ENCODE measurements at regions not wholly inside any gene's neighbourhood (a gene's known extent, or its start where the extent isn't known, plus 50 kb on each side); places are given as distances from the start of the nearest gene placed in this dataset.

- Histone ChIP-seq H3K79me2 (ENCODE audit: control insufficient read depth in 1 of 2, insufficient read depth in 2 of 2, low read length in 2 of 2) (no peaks in the 10 kb centered on the region), H2AK5ac (ENCODE audit: low read depth, low read length) (no peak overlapping the region), H3K4ac (replicated peaks; ENCODE audit: insufficient read length, low read depth, low read length) (no peak overlapping the region), H2BK5ac (ENCODE audit: low read depth, low read length) (no peak overlapping the region), H3K4me2 (ENCODE audit: insufficient read depth in 1 of 2, low read depth in 2 of 2, low read length in 2 of 2) (no peak overlapping the region), H3K4me3 (ENCODE audit: extremely low read depth in 1 of 4, insufficient read depth in 2 of 4, low read depth in 3 of 4, low read length in 4 of 4) (no peak overlapping the region), H4K8ac (ENCODE audit: extremely low read depth, insufficient read depth, low read length) (no peak overlapping the region), H4K5ac (ENCODE audit: insufficient read length, low read depth, low read length) (no peak overlapping the region), H3K23me2 (ENCODE audit: low read depth, low read length) (no peaks in the 10 kb centered on the region), H4K91ac (replicated peaks; ENCODE audit: insufficient read length, low read length) (no peak overlapping the region), H3K9me3 (ENCODE audit: insufficient read depth in 2 of 2, low read depth in 1 of 2, low read length in 1 of 2) (no peaks in the 10 kb centered on the region), H2BK120ac (replicated peaks; ENCODE audit: low read depth, low read length) (no peak overlapping the region), H2BK15ac (ENCODE audit: low read length) (no peak overlapping the region), H3K23ac (ENCODE audit: insufficient read length) (no peak overlapping the region), H3K36me3 (ENCODE audit: control insufficient read depth in 2 of 4, insufficient read depth in 4 of 4, low read length in 3 of 4) (no peaks in the 10 kb centered on the region), H2AFZ (ENCODE audit: low read length) (no peak overlapping the region), H3K14ac (ENCODE audit: insufficient read length) (no peak overlapping the region), H4K20me1 (replicated peaks in 1 of 2; ENCODE audit: control insufficient read depth in 1 of 2, insufficient read depth in 2 of 2, low read length in 2 of 2) (no peaks in the 10 kb centered on the region), H3K27me3 (replicated peaks in 1 of 4; ENCODE audit: control insufficient read depth in 3 of 4, extremely low read depth in 1 of 4, insufficient read depth in 3 of 4, low read length in 3 of 4) (no peaks in the 10 kb centered on the region), H3K9ac (replicated peaks in 1 of 4; ENCODE audit: extremely low read depth in 1 of 4, low read depth in 3 of 4, low read length in 3 of 4) (no peak overlapping the region), H3K79me1 (ENCODE audit: low read depth, low read length) (no peaks in the 10 kb centered on the region), H2BK12ac (ENCODE audit: low read depth, low read length) (no peak overlapping the region), H3K56ac (replicated peaks; ENCODE audit: insufficient read length, low read depth, low read length) (no peak overlapping the region), H3K27ac (ENCODE audit: low read depth, low read length) (no peak overlapping the region), H3K18ac (ENCODE audit: extremely low read depth, low read length) (no peak overlapping the region), H3K4me1 (replicated peaks in 1 of 4; ENCODE audit: control insufficient read depth in 3 of 4, insufficient read depth in 4 of 4, low read length in 3 of 4) (no peaks in the 10 kb centered on the region), H2BK20ac (ENCODE audit: low read length) (no peak overlapping the region)
- DNase-seq (ENCODE audit: low read depth in 1 of 2, low spot score in 2 of 2): no peak
- no peak for FAIRE-seq
- ChIA-PET POLR2A (ENCODE audit: partially characterized antibody) (no interaction called here), CTCF (ENCODE audit: partially characterized antibody) (interaction anchor here (1.1 kb wide), 1 partner anchor 43 kb away, joined by 3 read pairs; no protein-coding TSS in a partner anchor)
- WGBS, 2 experiments (ENCODE audit: extremely low coverage in 1 of 2, insufficient coverage in 1 of 2, insufficient read length in 1 of 2, insufficient replicate concordance in 2 of 2, low coverage in 1 of 2, low lambda C conversion rate in 2 of 2, missing lambda C conversion rate in 1 of 2): 86% methylated on average over 2 of the region's 2 CpGs; no CpG with 5 or more reads in 1 of the 2 experiments
- TF ChIP-seq SIN3A (conservative IDR thresholded peaks at IDR 0.05 in 1 of 2, IDR thresholded peaks at IDR 0.05 in 1 of 2; ENCODE audit: low read depth in 1 of 2, low read length in 2 of 2) (no peak), RBBP5 (IDR thresholded peaks at IDR 0.05; ENCODE audit: borderline replicate concordance, low read depth, low read length) (no peak), CHD2 (IDR thresholded peaks at IDR 0.05; ENCODE audit: low read length) (no peak), CBX8 (IDR thresholded peaks at IDR 0.05; ENCODE audit: borderline replicate concordance, low read depth, low read length) (no peak), SIRT6 (IDR thresholded peaks at IDR 0.05; ENCODE audit: low read length) (no peak), SP4 (IDR thresholded peaks at IDR 0.05; ENCODE audit: low read length) (no peak), HDAC6 (IDR thresholded peaks at IDR 0.05; ENCODE audit: low read depth, low read length) (no peak), EP300 (IDR thresholded peaks at IDR 0.05; ENCODE audit: borderline replicate concordance in 1 of 2, low read depth in 2 of 2, low read length in 2 of 2) (no peak), CTCF (IDR thresholded peaks at IDR 0.05; ENCODE audit: control extremely low read depth in 1 of 3, insufficient read depth in 1 of 3, low read depth in 1 of 3, low read length in 3 of 3) (no peak), TAF7 (optimal IDR thresholded peaks at IDR 0.05; ENCODE audit: borderline replicate concordance, low read depth, low read length) (no peak), PHF8 (conservative IDR thresholded peaks at IDR 0.05; ENCODE audit: low read depth, low read length) (no peak), BRCA1 (IDR thresholded peaks at IDR 0.05; ENCODE audit: low read depth, low read length) (no peak)
Observed at GRCh38 chr2:223368481-223368880, 233.7 kb downstream of the SCG2 start.

All from H1 (cell line).